Endothelial cell of umbilical vein (primary cell): ENCODE measurements at regions not wholly inside any gene's neighbourhood (a gene's known extent, or its start where the extent isn't known, plus 50 kb on each side); places are given as distances from the start of the nearest gene placed in this dataset.

ENCODE experiments used
- BruUV-seq: library from RNA; stranded (reverse); fragments of 400-500 nt; replicated peaks from 2 replicates; lab custom pipeline; 2021; lab: Mats Ljungman, UMichigan
- CTCF ChIA-PET: fragments of 300-600, 350-600 bp; sonication (Branson Sonifier 250); formaldehyde crosslinking; loops from one replicate; lab custom pipeline; 2021; ENCODE audit warnings: antibody characterized with exemption, inconsistent platforms; lab: Charles Lee
- POLR2A ChIA-PET: fragments of 300-600, 350-600 bp; sonication (Branson Sonifier 250); formaldehyde crosslinking; loops from one replicate; lab custom pipeline; 2021; ENCODE audit warnings: antibody characterized with exemption, inconsistent platforms; lab: Charles Lee
- DNase-seq: peaks from one replicate; pipeline ENCODE4 v3.0.0-alpha.2; 2011; ENCODE audit warnings: low read depth, low spot score
- FAIRE-seq: peaks from 2 replicates; lab custom pipeline; 2011; peaks lifted over from hg19 to GRCh38; lab: Jason Lieb, UNC
- H2AFZ ChIP-seq: 2 replicates; pipeline ENCODE4 v1.6.0; 2012; ENCODE audit warnings: low read depth, low read length, control low read depth, inconsistent platforms
- H3K27ac ChIP-seq: 2 replicates; pipeline ENCODE4 v1.5.1; 2011; ENCODE audit warnings: low read depth, mild to moderate bottlenecking, control low read depth, low read length, moderate library complexity; ENCODE audit not compliant: insufficient read depth
- H3K27me3 ChIP-seq, 2 experiments: 2 replicates each; pipeline versions ENCODE4 v1.6.0 to v1.6.1; 2011; ENCODE audit warnings: low read length in 2 of 2, mixed read lengths in 1 of 2; ENCODE audit not compliant: control insufficient read depth in 2 of 2, insufficient read depth in 2 of 2
- H3K36me3 ChIP-seq, 2 experiments: 2 replicates in 1 of 2; 3 replicates in 1 of 2; pipeline ENCODE4 v1.5.1; 2011; ENCODE audit warnings: low read length in 2 of 2, mild to moderate bottlenecking in 1 of 2, moderate library complexity in 1 of 2; ENCODE audit not compliant: control insufficient read depth in 2 of 2, insufficient read depth in 2 of 2; ENCODE audit errors: extremely low read depth in 1 of 2
- H3K4me1 ChIP-seq: 3 replicates; pipeline ENCODE4 v1.5.1; 2011; ENCODE audit warnings: mild to moderate bottlenecking, low read length; ENCODE audit not compliant: control insufficient read depth, insufficient read depth; ENCODE audit errors: extremely low read depth
- H3K4me2 ChIP-seq: 2 replicates; pipeline ENCODE4 v1.6.1; 2011; ENCODE audit warnings: low read length, control low read depth, mixed read lengths; ENCODE audit not compliant: insufficient read depth
- H3K4me3 ChIP-seq, 3 experiments: fragments of 200-600 bp in 1 of 3; sonication (generic), shearing (Covaris generic) in 1 of 3; replicated peaks in 1 of 3; 2 replicates each; pipeline ENCODE4 v1.5.1; 2011 to 2016; ENCODE audit warnings: control low read depth in 3 of 3, low read length in 3 of 3, mild to moderate bottlenecking in 2 of 3, inconsistent platforms in 1 of 3, low read depth in 1 of 3, moderate library complexity in 1 of 3; ENCODE audit not compliant: insufficient read depth in 1 of 3
- H3K79me2 ChIP-seq: 2 replicates; pipeline ENCODE4 v1.6.0; 2012; ENCODE audit warnings: low read length, inconsistent platforms; ENCODE audit not compliant: control insufficient read depth, insufficient read depth
- H3K9ac ChIP-seq: replicated peaks from 2 replicates; pipeline ENCODE3; 2011; ENCODE audit warnings: low read length, control low read depth; ENCODE audit not compliant: insufficient read depth; ENCODE audit errors: extremely low read depth
- H3K9me1 ChIP-seq: replicated peaks from 3 replicates; pipeline ENCODE4 v1.6.0; 2011; ENCODE audit warnings: mild to moderate bottlenecking, low read length; ENCODE audit not compliant: control insufficient read depth, insufficient read depth; ENCODE audit errors: extremely low read depth
- H3K9me3 ChIP-seq: replicated peaks from 2 replicates; pipeline ENCODE4 v1.5.1; 2012; ENCODE audit warnings: low read length, inconsistent platforms; ENCODE audit not compliant: control insufficient read depth, insufficient read depth
- H4K20me1 ChIP-seq: replicated peaks from 2 replicates; pipeline ENCODE3; 2011; ENCODE audit warnings: mild to moderate bottlenecking, low read length; ENCODE audit not compliant: control insufficient read depth, insufficient read depth; ENCODE audit errors: extremely low read depth
- CTCF ChIP-seq, 2 donors: IDR thresholded peaks; 1 replicate in 1 of 2; 2 replicates in 1 of 2; pipeline ENCODE4 v1.5.1; 2011; ENCODE audit warnings: low read length in 2 of 2, mild to moderate bottlenecking in 2 of 2, moderate library complexity in 2 of 2, control low read depth in 1 of 2, inconsistent platforms in 1 of 2, low read depth in 1 of 2; ENCODE audit not compliant: insufficient read depth in 1 of 2; ENCODE audit errors: extremely low read depth in 1 of 2
- EZH2 ChIP-seq: IDR thresholded peaks from 2 replicates; pipeline ENCODE4 v1.6.1; 2012; ENCODE audit warnings: borderline replicate concordance, low read depth, mild to moderate bottlenecking, moderate library complexity, low read length, inconsistent platforms; ENCODE audit not compliant: severe bottlenecking
- FOS ChIP-seq: IDR thresholded peaks from 2 replicates; pipeline ENCODE4 v1.6.1; 2011; ENCODE audit warnings: mild to moderate bottlenecking, low read length, moderate library complexity, borderline replicate concordance; ENCODE audit not compliant: insufficient read depth
- GATA2 ChIP-seq: IDR thresholded peaks from 2 replicates; pipeline ENCODE4 v1.7.0; 2011; ENCODE audit warnings: low read depth, mild to moderate bottlenecking, moderate library complexity, mixed read lengths, low read length; ENCODE audit not compliant: insufficient read length, insufficient read depth
- JUN ChIP-seq: IDR thresholded peaks from 2 replicates; pipeline ENCODE4 v1.6.1; 2011; ENCODE audit warnings: borderline replicate concordance, low read depth; ENCODE audit not compliant: insufficient read length, insufficient read depth
- MAX ChIP-seq: IDR thresholded peaks from 2 replicates; pipeline ENCODE4 v1.6.1; 2011; ENCODE audit not compliant: insufficient read depth, insufficient read length
- MYC ChIP-seq: IDR thresholded peaks from one replicate; pipeline ENCODE4 v1.6.1; 2011; ENCODE audit warnings: mild to moderate bottlenecking, low read depth, low read length
- POLR2A ChIP-seq: IDR thresholded peaks from 2 replicates; pipeline ENCODE4 v1.6.1; 2012; ENCODE audit warnings: low read depth, mild to moderate bottlenecking, control low read depth, low read length
- POLR2AphosphoS5 ChIP-seq: IDR thresholded peaks from 2 replicates; pipeline ENCODE4 v1.6.1; 2012; ENCODE audit warnings: low read depth, mild to moderate bottlenecking, control low read depth, low read length, moderate library complexity; ENCODE audit not compliant: insufficient read depth
- dilution Hi-C: fragments of 300-500 bp; cut with MboI; formaldehyde crosslinking; loops from one replicate; pipeline ENCODE4 v1.15.0; 2019; ENCODE audit warnings: low sequenced_read_pairs; ENCODE audit not compliant: extremely low pct_ligation_motif_present
- intact Hi-C: fragments of 100-400 bp; cut with micrococcal nuclease; formaldehyde crosslinking; loops from one replicate; pipeline ENCODE4 v1.10.0; 2022

GRCh38 chr9:19634881-19635280, 154.0 kb downstream of the SLC24A2 start:
- H2AFZ ChIP-seq = no peak overlapping the region
- no peaks in the 10 kb centered on the region for H3K79me2 ChIP-seq
- dilution Hi-C loops = no loop called here
- no peaks in the 10 kb centered on the region for H4K20me1 ChIP-seq
- no peaks in the 10 kb centered on the region for H3K9me1 ChIP-seq
- ChIA-PET CTCF (no interaction called here), POLR2A (no interaction called here)
- no peak for FAIRE-seq
- intact Hi-C loops = no loop called here
- no peaks in the 10 kb centered on the region for H3K36me3 ChIP-seq
- H3K27ac ChIP-seq = no peak overlapping the region
- H3K9me3 ChIP-seq = no peaks in the 10 kb centered on the region
- H3K4me3 ChIP-seq = no peak overlapping the region
- no peak for TF ChIP-seq EZH2
- DNase-seq = no peak
- no peaks in the 10 kb centered on the region for H3K4me1 ChIP-seq
- no TSS peak for BruUV-seq
- H3K27me3 ChIP-seq = no peaks in the 10 kb centered on the region
- no peak overlapping the region for H3K9ac ChIP-seq
- no peak overlapping the region for H3K4me2 ChIP-seq

GRCh38 chr9:19631181-19631580, 157.7 kb downstream of the SLC24A2 start:
- dilution Hi-C loops = no loop called here
- no peaks in the 10 kb centered on the region for H3K9me1 ChIP-seq
- no peak overlapping the region for H3K27ac ChIP-seq
- no peaks in the 10 kb centered on the region for H4K20me1 ChIP-seq
- no peak for FAIRE-seq
- H3K4me2 ChIP-seq = no peak overlapping the region
- no peaks in the 10 kb centered on the region for H3K79me2 ChIP-seq
- intact Hi-C loops = no loop called here
- H3K4me3 ChIP-seq = no peak overlapping the region
- H3K27me3 ChIP-seq = no peaks in the 10 kb centered on the region
- no peak for DNase-seq
- H2AFZ ChIP-seq = no peak overlapping the region
- ChIA-PET POLR2A (no interaction called here), CTCF (no interaction called here)
- TF ChIP-seq FOS = no peak
- TF ChIP-seq POLR2A = no peak
- TF ChIP-seq GATA2 = no peak
- TF ChIP-seq MAX = no peak
- TF ChIP-seq MYC = no peak
- TF ChIP-seq POLR2AphosphoS5 = no peak
- no peak for TF ChIP-seq CTCF (IDR thresholded peaks at IDR 0.05; ENCODE audit: extremely low read depth in 1 of 2, insufficient read depth in 1 of 2, low read depth in 1 of 2, low read length in 2 of 2)
- no peak for TF ChIP-seq JUN
- TF ChIP-seq EZH2 = no peak
- no peaks in the 10 kb centered on the region for H3K36me3 ChIP-seq
- H3K4me1 ChIP-seq = no peaks in the 10 kb centered on the region
- BruUV-seq = no TSS peak
- H3K9ac ChIP-seq = no peak overlapping the region
- no peaks in the 10 kb centered on the region for H3K9me3 ChIP-seq
